HG02852 (cell line): ENCODE measurements at regions not wholly inside any gene's neighbourhood (a gene's known extent, or its start where the extent isn't known, plus 50 kb on each side); places are given as distances from the start of the nearest gene placed in this dataset.

ENCODE experiments used
- ATAC-seq: cut with Tn5 transposase; IDR thresholded peaks from one replicate; pipeline ENCODE4 v1.9.1; 2021; ENCODE audit warnings: mild to moderate bottlenecking, moderate library complexity; ENCODE audit not compliant: unreplicated experiment

DNA sequence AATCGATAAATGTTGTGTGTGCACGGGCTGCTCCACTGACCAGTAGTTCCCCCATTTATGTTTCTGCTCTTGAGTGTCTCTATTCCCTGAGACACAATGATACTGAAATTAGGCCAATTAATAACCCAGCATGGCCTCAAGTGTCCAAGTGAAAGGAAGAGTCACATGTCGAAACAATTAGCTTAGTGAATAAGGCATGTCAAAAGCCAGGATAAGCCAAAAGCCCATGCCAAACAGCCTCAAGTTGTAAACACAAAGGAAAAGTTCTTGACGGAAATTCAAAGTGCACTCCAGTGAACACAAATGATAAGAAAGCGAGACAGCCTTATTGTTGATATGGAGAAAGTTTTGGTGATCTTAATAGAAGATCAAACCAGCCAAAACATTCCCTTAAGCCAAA lies 167.1 kb upstream of the C1QTNF7 start:
- no peak for ATAC-seq

DNA sequence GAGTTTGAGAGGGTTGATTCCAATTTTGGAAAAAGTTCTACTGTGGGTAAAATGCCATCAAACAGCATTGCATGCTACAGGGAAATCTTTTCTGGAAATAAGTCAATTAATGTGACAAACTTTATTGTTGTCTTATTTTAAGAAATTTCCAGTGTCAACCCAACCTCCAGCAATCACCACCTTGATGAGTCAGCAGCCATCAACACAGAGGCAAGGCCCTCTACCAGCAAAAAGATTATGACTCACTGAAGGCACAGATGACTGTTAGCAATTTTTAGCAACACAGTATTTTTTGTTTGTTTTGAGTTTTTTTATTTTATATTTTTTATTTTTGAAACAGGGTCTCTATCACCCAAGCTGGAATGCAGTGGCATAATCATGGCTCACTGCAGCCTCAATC lies 165.4 kb upstream of the C1QTNF7 start:
- no peak for ATAC-seq

DNA sequence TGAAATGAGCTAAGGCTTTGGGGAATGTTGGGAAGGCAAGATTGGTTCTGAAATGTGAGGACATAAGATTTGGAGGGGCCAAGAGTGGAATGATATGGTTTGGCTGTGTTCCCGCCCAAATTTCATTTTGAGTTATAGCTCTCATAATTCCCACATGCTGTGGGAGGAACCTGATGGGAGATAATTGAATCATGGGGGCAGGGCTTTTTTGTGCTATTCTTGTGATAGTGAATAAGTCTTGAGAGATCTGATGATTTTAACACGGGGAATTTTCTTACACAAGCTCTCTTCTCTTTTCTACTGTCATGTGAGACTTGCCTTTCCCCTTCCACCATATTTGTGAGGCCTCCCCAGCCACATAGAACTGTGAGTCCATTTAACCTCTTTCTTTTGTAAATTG lies 157.6 kb upstream of the C1QTNF7 start:
- ATAC-seq = no peak

DNA sequence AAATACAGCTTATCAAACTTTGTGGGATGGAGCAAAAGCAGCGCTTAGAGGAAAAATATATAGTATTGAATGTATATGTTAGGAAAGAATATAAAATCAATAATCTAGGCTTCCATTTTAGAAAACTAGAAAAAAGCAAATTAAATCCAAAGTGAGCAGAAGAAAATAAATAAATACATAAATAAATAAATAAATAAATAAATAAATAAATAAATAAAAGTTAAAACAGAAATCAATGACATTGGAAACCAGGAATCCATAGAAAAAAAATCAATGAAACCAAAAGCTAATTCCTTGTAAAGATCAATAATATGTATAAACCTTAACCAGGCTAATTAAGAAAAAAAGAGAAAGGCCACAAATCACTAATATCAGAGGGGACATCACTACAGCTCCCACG lies 141.8 kb upstream of the C1QTNF7 start:
- no peak for ATAC-seq

DNA sequence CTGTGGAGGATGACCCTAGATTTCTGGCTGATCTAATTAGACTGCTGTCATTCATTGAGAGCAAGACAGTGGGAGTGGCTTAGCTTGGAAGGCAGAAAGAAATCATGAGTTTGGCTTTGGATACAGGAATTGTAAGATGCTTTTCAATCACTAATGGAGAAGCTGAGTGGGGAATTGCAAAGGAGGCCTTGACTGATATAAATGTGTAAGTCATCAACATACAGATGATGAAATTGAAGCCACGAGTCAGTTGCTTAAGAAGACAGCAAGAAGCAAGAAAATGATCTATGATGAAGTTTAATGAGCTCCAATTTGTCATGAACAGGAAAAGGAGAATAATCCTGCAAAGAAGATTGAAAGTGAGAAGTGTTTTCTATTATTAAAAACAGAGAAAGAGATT lies 136.7 kb upstream of the C1QTNF7 start:
- no peak for ATAC-seq

DNA sequence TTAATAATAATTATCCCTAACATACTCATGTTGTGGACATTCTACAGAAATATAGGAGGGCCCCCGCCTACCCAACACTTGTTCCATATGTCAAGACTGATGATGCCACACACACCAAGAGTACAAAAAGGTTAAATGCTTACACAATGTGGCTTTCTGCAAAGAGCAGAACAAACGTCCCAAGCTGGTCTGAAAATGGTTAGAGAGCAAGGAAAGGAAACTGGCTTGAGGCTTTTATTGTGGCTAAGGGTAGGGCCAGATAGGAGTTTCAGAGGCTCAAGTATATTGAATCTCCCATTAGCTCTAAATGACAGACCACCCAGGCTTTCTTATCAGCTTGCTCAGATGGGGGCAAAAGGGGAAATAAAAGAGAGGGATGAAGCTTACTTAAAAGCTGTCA lies 134.1 kb upstream of the C1QTNF7 start:
- ATAC-seq = no peak

DNA sequence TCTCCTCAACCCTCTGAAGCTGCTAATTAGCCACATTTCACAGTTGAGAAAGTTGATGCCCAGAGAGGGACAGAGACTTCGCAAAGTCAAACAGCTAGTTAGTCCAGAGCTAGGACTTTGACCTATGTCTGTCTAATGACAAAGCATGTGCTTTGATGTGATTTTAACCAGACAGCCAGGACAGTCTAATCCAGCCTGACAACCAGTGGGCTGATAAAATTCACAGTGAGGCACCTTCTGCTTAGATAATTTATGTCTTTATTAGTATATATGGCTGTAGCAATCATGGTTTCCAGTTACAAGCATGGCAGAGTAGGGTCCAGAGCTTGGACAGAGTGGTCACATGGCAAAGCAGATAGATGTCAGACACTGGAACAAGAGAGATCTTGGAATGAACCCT lies 133.6 kb upstream of the C1QTNF7 start:
- no peak for ATAC-seq

DNA sequence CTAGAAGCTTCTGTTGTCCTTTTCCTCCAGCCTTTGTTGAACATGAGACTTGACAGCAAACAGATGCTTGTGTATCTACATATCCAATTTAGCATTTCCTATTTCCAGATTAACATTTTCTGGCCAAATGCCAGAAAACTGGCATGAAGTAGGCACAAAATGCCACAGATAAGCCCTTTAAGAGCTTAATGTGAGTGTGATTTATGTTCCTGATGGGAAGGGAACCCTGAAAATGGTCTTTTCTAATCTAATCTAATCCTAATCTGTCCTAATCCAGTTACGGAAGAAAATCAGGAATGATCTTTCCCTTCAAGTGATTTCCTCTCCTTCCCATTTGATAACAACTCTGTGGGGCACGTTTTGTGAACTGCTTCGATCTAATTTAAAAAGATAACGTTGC lies 133.0 kb upstream of the C1QTNF7 start:
- ATAC-seq = no peak

DNA sequence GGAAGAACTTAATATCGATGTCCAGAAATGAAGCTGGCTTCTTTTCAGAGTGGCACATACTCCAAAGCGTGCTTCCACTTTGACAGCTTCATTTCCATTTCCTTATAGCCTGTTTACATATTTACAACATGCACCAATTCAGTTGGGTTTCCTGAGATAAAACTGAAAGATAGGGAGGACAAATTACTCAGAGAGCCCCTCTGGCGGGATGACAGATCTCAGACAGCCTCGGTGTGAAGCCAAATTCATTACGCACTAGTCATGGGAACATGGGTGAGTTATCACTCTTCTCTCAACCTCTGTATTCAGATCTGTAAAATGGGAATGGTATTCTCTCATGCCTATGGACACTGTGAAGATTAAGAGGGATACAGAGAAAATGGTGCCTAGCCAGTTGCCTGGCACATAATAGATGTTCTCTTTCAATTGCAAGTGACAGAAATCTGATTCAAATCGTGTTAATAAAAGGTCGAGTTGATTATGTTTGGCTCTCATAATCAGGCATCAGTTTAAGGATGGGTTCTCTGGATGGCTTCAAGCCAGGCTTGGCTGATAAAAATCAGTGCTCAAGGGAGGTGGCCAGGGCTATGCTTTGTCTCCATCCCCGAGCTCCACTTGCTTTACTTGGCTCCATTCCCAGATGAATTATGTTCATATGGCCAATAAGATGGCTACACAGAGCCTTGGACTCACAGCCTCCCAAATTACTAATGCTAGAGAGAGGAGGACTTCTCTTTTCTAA lies 132.2 kb upstream of the C1QTNF7 start:
- ATAC-seq = no peak

DNA sequence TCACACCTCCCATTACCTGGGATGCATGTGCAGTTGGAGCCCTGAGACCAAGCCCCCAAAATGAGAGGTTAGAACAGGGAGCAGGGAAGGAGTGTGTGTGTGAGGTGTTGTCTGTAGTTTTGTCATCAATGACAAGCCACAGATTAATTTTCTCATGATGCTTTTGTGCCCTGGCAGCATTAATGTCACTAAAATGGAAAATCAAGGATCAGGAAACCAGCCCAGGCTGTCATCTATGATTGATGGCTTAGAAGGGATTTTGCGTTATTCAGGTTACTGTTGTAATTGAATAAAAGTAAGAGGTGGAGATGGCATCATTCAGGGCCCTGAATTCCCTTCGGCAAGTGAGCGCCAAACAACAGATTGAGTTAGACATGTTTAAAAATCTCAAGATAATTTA lies 130.5 kb upstream of the C1QTNF7 start:
- no peak for ATAC-seq

DNA sequence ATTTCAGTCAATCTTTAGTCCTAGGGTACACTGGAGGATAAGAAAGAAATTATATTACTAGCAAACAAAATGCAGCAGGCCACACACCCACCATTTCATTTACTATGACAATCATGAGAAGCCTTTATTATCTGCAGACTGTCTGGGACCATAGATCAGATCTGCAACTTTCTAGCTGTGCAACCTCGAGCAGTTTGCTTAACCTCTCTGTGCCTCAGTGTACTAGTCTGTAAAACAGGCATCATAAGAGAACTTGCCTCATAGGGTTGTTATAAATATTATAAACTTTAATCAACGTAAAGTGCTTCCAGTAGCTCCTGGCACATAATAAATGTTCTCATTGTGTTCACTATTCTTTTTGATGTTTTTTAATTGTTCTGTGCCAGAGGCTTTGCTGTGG lies 128.2 kb upstream of the C1QTNF7 start:
- ATAC-seq = no peak

DNA sequence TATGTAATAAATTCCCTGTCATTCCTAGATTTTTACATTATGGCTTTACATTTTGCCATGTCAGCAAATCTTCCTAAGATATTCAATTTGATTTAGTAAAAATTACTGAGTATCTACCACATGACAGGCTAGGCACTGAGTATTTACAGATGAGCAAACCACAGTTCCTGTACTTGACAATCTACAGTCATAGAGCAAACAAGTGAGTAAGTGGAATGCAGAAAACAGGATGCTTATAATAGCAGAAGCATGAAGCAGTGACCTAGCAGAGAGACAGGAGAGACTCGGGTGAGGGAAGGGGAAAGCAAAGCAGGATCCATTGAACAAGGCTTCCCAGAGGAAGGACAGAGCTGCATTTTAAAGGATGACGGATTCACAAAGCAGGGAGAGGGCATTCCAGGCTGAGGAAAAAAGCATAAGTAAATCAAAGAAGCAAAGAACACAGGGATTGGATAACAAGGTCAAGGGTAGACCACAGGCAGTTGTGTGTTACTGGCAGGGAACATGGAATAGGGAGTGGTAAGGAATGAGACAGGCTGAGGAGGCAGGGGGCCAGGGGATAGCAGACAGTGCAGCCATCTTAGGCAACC lies 124.7 kb upstream of the C1QTNF7 start:
- ATAC-seq = no peak

DNA sequence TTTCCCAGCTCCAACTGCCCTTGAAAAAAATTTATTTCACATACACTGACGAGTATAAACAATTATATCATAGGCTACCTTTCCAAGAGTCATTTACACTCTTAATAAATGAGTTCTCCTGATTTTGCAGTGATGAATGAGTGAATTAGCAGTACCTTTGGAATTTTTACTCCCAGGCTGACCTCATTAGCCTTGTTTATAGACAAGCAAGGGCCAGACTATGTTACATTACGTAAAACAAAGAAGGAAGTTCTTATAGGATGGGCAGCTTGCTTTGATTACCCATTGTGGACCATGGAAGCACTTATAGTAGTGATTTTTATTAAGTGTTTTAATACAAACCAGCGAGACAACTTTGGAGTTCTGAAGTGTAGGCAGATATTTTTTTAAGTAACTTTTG lies 112.9 kb upstream of the C1QTNF7 start:
- no peak for ATAC-seq

DNA sequence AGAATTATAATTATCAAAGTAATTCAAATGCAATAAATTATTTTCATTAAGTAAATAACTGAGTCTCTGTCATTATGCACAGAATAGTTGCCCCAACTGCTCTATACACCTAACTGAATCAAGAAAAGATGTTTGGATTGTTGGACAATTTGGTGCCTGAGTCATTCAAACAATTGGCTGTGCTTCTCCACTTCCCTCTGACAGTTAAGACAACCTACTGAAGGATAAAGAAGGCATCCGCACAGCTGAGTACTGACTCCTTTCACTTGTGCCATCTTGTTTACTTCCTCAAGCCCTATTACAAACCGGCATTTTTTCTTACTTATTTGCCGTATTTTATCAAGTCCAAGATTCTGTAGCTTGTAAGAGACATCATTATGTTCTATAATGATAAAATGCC lies 110.6 kb upstream of the C1QTNF7 start:
- ATAC-seq = no peak

DNA sequence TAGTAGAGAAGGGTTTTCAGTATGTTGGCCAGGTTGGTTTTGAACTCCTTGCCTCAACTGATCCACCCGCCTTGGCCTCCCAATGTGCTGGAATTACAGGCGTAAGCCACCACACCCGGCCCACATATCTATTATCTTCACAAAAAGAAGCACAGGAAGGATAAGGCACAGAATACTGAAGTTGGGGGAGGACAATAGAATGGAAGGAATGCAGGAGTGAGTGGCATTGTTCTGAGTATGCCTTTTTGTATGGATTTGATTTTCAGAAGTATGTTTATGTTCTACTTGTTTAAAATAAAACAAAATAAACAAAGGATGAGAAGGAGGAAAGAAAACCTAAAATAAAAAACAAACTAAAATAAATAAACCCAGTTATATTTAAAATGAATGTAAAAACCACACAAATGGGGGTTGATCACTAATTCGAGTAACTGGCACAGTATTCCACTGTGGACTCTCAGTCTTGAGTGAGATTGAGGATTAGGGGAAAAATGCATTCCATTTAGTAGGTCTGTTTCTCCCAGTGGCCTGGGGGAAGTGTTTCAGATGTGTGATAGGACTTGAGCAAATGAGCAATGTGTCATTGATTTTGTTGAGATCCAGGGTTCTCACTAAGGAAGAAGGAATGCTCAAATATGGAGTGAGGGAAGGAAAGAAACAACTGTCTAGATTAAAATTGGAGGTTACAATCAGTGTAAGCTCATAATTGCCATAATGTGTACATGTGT lies 109.0 kb upstream of the C1QTNF7 start:
- no peak for ATAC-seq

DNA sequence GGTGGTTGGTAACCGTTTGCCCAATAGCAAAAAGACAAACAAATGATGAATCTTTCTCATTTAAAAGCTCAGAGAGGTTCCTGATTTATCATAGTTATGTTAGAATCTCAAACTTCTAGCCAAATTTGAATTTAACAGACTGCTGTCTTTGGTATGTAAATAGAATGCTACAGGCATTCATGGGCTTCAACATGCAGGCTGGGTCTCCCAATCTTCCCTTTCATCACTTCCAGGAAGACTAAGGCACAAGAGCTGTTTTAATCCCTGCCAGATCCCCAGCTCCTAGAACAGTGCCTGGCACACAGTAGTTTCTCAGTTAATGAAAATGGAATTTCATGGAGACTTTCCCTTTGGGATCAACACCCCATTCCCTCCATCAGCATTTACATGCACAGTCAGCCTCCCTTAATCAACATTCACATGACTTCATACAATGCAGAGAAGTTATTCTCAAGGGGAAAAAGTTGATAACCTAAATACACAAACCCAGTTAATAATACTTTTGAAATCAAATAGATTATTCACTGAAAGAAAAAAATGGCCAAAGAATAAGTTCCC lies 107.6 kb upstream of the C1QTNF7 start:
- no peak for ATAC-seq

DNA sequence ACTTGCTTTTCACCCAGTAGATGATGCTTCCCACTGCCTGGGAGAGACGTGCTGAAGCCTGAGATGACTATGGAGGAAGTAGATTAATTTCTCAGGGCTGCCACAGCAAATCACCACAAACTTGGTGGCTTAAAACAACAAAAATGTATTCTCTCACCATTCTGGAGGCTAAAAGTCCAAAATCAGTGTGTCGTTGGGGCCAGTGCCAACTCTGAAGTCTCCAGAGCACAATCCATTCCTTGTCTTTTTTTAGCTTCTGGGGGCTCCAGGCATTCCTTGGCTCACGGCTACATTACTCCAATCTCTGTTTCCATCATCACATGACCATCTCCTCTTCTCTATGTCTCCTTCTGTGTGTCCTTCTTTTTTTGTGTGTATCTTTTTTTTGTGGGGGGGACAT lies 105.8 kb upstream of the C1QTNF7 start:
- no peak for ATAC-seq

DNA sequence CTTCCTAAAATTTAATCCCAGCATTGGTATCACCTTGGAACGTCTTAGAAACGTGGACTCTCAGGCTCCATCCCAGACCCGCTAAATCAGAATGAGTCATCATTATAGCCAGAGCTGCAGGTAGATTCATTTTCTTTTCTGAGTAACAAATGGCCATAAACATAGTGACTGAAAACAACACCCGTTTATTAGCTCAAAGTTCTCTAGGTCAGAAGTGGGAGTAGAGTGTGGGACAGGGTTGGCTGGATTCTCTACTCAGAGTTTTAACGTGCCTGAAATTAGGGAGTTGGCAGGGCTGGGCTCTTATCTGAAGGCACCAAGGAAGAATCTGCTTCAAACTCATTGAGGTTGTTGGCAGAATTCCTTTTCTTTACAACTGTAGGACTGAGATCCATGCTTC lies 101.8 kb upstream of the C1QTNF7 start:
- no peak for ATAC-seq

DNA sequence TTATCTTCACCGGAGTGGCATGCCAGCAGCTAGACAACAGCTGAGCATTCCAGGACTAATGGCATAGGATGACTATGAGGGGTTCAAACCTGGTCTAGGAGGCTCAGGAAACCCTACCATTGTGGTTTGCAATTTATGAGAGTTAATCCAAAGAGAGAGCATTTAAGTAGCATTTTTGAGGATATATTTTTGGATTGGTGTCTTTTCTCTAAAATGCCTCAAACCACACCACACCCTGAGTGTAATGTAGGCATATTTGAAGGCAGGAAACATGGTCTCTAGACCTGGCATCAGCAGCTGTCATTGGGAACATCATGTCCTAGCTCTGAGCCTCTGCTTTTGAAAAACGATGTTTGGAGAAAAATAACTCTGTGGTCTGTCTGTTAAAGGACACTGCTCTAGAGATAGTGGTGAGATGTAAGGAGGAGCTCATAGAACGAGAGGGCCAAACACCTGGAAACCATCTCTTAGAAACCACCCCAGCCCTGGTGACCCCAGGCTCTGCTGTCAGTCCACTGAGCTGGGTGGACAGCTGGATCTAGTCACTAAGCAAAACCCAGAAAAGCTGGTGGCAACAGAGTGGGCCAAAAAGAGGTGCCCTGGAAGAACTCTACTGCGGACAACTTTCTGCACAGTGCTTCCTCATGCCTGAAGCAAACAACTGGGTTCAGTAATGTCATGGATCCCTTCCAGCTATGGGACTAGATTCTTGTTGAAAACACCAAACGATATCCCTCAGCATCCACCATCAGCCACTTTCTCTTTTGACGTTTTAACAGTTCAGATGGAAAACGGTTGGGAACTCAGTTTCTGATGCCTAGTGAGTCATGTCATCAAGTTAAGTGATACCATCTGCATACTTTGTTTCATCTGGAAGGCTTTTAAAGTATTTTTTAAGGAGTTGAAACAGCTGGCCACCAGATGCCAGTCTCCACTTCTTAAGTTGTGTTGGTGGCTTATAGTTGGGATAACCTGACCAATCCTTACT lies 100.2 kb upstream of the C1QTNF7 start:
- no peak for ATAC-seq

DNA sequence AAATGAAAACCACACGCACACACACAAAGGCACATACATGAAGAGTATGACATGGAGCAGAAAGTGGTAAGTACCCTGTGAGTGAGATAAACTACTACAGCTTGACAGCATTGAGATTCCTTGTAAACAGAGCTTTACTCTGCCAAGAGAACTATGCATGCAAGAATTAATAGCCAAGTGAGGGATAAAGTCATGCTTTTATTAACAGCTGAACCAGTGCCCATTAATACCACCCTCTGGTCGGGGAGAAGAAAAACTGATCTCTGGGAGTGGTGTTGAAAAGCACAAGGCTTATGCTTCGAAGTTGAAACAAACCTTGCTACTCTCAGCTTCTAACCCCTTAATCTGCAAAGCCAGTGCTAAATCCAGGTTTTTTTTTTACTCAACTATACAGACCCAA lies 95.9 kb upstream of the C1QTNF7 start:
- ATAC-seq = no peak

DNA sequence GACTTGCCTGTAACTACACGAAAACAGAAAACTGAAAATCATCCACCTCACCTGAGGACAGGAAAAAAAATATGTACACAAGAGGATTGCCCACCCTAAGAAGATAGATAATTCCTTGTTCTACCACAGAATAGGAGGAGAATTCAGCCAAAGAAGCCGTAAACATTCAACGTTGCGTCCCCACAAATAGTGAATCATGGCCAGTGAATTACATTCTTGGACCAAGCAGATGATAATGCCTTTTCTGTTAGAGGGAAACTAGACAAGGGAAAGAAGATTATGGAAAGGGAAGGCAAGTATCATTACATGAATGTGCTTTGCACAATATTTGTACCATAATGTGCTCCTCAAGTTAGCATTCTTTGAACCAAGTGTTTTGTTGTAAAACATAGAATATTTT lies 95.5 kb upstream of the C1QTNF7 start:
- ATAC-seq = no peak
